LNCAP (cell line): ENCODE measurements at regions not wholly inside any gene's neighbourhood (a gene's known extent, or its start where the extent isn't known, plus 50 kb on each side); places are given as distances from the start of the nearest gene placed in this dataset.

Experiments used
- CTCF ChIP-seq: fragments of 450-650 bp; IDR thresholded peaks from 2 replicates; pipeline ENCODE4 v1.5.1; 2017; ENCODE audit warnings: mild to moderate bottlenecking

GRCh38 chr13:50421473-50422130, 406.4 kb downstream of the KCNRG start:
- no peak for TF ChIP-seq CTCF

GRCh38 chr13:50422181-50423148, 407.2 kb downstream of the KCNRG start:
- TF ChIP-seq CTCF, result no peak

GRCh38 chr13:50424993-50425392, 409.7 kb downstream of the KCNRG start:
- TF ChIP-seq CTCF, result no peak

- no peak for TF ChIP-seq CTCF
Measured at GRCh38 chr13:50425772-50426171, 410.5 kb downstream of the KCNRG start.

GRCh38 chr13:50426927-50427326, 411.7 kb downstream of the KCNRG start:
- TF ChIP-seq CTCF, result no peak

GRCh38 chr13:50428183-50428877, 413.1 kb downstream of the KCNRG start:
- no peak for TF ChIP-seq CTCF

GRCh38 chr13:50435011-50435410, 408.5 kb downstream of the DLEU7 start:
- no peak for TF ChIP-seq CTCF
